ENCODE measurements at regions not wholly inside any gene's neighbourhood (a gene's known extent, or its start where the extent isn't known, plus 50 kb on each side); places are given as distances from the start of the nearest gene placed in this dataset.
"Not testable (repeated sequence)": the region's sequence is repeated elsewhere in the genome, so short reads cannot be mapped to it uniquely, and the experiment has no call there.

- DNase-seq: no peak
Measured at GRCh38 chr6:121549736-121550135, 114.3 kb downstream of the GJA1 start.

DNA sequence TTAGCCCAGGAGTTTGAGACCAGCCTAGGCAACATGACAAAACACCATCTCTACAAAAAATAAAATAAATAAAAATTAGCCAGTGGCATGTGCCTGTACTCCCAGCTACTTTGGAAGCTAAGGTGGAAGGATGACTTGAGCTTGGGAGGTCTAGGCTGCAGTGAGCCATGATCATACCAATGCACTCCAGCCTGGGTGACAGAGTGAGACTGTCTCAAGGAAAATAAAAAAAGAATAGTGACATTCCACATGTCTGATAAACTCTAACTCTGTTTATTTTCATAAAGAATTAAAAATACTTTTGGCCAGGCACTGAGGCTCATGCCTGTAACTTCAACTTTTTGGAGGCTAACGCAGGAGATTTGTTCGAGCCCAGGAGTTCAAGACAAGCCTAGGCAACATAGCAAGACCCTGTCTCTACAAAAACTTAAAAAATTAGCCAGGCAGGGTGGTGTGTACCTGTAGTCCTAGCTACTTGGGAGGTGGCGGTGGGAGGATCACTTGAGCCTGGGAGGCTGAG lies 115.1 kb downstream of the GJA1 start:
- DNase-seq: no peak

- DNase-seq: no peak
Measured at GRCh38 chr6:121555201-121555600, 119.8 kb downstream of the GJA1 start.

DNA sequence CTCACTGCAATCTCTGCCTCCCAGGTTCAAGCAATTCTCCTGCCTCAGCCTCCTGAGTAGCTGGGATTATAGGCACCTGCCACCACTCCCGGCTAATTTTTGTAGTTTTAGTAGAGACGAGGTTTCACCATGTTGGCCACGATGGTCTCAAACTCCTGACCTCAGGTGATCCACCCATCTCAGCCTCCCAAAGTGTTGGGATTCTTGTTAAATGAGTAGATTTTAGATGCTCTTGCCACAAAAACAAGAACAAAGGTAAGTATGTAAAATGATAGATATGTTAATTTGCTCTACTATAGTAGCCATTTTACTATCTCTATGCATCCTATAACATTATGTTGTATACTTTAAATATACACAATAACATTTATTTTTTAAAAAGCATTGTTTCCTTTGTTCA lies 120.7 kb downstream of the GJA1 start:
- not testable (repeated sequence) for DNase-seq

DNA sequence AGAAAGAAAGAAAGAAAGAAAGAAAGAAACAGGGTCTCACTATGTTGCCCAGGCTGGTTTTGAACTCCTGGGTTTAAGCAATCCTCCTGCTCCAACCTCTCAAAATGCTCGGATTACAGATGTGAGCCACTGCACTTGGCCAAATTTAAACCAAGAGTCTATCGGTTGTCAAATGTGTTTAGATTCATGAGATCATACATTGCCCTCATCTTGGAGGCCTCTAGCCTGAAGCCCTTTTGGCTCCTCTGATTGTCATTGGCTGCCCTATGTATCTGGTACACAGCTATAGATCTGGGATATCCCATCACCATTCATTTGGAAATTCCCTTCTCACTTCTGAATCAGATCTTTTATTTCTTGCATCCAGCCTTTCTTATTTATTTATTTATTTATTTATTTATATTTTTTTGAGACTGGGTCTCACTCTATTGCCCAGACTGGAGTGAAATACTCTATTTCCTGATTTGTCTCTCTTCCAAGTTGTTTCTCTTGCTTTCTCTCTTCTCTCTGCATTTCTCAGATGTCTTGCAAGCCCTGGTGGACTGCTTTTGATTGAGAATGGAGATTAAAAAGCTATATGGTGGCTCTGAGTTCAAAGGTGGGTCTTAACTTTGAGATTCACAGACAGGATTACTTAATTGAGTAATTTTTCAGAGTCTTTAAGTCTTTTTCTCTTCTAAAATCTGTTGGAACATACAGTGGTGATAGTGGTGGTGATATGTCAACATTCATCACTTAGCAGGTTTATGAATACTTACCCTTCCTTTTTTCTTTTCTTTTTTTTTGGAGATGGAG lies 121.9 kb downstream of the GJA1 start:
- DNase-seq: no peak

GRCh38 chr6:121559611-121560269 lies 124.3 kb downstream of the GJA1 start:
- no peak for DNase-seq

DNA sequence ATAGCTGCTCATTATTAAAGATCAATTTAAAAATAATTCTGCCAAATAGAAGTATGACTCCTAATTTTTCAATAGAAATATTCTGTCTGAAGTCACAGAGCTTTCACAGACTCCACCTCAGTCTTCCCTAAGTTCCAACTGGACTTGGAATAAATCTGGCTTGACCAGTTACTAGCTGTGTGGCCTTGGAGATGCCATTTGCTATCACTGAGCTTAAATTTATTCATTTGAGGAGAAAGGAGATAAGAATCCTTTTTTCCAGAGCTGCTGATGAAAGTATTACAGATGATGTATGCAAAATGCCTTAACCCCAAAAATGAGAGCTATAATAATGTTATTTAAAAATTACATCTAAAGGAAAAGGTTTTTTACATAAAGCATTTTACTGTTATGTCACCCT lies 125.0 kb downstream of the GJA1 start:
- no peak for DNase-seq

GRCh38 chr6:121563286-121563685 lies 127.8 kb downstream of the GJA1 start:
- no peak for DNase-seq

- DNase-seq: not testable (repeated sequence)
Measured at GRCh38 chr6:121564529-121564928, 129.1 kb downstream of the GJA1 start.

DNA sequence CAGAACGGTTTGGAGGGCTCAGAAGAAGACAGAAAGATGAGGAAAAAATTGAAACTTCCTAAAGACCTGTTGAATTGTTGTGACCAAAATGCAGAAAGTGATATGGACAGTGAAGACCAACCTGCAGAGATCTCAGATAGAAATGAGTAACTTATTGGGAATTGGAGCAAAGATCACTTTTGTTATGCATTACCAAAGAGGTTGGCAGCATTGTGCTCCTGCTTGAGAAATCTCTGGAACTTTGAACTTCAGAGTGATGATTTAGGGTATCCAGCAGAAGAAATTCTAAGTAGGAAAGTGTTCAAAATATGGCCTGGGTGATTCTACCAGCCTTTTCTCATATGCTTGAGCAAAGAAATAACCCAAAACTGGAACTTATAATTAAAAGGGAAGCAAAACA lies 136.0 kb downstream of the GJA1 start:
- DNase-seq: no peak

DNA sequence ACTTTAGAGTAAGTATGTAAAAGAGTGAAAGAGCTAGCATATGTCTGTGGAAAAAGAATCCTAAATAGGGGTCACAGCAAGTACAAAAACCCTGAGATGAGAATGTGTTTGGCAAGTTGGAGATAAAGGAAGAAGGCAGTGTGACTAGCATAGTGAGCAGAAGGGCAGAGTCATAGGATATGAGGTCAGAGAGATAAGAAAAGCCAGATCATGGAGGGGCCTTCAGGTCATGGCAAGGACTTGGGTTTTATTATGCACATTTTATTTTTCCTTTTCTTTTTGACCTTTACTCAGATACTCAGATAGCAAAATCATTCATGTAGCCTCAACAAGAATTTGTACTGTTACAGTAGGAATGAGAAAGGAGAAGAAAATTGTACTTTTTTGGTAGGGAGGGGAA lies 138.0 kb downstream of the GJA1 start:
- DNase-seq: no peak

- no peak for DNase-seq
Measured at GRCh38 chr6:121578216-121578615, 142.8 kb downstream of the GJA1 start.

GRCh38 chr6:121579478-121579877 lies 144.0 kb downstream of the GJA1 start:
- no peak for DNase-seq

GRCh38 chr6:121581327-121581726 lies 145.9 kb downstream of the GJA1 start:
- no peak for DNase-seq

DNA sequence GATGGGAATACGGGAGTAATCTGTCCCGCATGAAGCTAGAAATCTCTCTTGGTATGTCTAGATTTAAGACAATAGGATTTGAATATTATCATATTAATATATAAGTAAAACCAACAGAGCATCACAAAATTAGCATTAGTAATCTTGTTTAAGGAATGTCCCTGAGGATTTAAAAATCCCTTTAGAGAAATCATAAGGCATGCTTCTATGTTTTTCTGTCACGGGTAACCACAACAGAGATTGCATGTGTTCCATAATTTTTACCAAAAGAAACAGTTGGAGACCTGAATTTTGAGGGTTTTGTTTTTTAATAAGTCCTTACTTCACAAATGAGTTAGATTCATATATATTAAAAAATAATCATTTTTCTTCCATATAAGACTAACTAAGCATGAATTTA lies 146.8 kb downstream of the GJA1 start:
- no peak for DNase-seq

DNA sequence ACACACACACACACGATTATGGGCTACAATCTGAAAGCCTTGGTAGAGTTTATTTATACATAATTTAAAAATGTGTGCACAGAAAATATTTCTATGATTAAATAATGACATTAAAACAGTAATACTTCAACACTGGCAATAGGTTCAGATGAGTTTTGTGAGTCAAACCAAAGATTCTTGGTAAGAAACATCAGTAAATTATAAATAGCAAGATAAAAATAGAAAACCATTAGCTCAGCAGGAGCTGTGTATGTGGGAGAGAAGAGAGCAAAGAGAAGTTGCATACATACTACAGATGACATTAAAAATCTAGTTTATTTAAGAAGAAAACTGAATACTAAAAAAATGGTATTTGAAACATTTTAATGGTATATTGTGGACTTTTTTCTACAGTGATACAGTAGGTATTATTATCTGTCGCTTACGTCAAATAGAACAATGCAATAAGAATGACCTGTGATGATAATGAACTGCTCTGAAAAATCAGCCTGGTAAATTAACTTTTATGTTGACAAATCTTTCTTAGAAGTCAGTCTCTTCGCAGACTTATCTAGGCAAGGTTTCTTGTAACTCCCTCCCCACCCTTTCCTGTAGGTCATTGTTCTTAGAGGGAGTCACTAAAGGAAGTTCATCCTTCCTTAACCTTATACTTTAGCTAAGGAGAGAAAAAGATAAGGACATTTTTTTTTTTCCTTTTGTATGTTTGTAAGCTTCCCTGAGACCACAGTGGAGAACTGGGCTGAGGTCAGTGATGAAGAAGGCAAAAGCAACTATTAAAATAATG lies 149.3 kb downstream of the GJA1 start:
- no peak for DNase-seq

GRCh38 chr6:121590438-121590837 lies 155.0 kb downstream of the GJA1 start:
- no peak for DNase-seq

DNA sequence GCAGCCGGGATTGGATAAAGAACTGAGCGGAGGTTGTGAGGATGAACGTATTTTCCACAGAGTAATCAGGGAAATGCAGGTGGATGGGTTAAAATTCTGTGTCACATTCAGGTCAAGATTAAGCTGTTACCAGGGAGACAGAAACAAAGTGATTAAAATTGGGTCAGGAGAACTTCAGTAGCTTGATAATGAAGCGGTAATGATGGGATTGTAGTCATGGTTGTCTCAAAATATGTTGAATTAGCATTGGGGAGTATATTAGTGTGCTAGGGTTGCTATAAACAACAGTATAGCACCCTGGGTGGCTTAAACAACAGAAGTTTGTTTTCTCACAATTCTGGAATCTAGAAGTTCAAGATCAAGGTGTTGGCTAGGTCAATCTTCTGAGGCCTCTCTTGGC lies 155.5 kb downstream of the GJA1 start:
- no peak for DNase-seq

- no peak for DNase-seq
Measured at GRCh38 chr6:121592261-121592935, 157.0 kb downstream of the GJA1 start.

DNA sequence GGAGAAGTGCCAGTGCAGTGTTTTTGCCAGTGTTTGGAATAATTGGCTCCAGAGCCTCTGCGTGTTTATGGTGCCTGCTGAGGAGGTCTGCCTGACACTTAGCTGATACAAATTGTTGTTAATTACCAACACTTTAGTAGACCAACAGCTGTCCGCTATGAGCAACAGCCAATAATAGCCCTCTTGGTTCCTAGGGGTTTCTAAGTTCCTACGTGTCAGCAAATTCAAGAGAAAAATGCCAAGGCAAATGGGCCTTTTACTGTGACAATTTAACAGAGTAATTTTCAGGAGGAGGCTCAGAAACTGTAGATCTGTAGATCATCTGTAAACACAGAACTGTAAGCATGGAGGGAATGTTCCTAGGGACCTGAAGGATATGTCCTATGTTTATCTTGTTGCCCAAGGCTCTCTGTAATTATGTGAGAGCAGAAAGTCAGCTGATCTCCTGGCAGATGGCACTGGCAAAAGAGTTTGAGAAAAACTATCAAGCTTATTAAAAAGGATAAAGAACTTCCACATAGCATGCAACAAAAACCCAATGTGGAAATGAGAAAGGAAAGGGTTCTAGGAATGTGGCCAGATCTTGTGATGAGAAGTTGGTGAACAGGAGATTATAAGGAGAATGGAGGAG lies 157.7 kb downstream of the GJA1 start:
- no peak for DNase-seq

GRCh38 chr6:121594053-121594452 lies 158.6 kb downstream of the GJA1 start:
- DNase-seq: no peak

GRCh38 chr6:121595646-121596045 lies 160.2 kb downstream of the GJA1 start:
- DNase-seq: no peak
